Type B pancreatic cell (in vitro differentiated cells): ENCODE measurements at regions not wholly inside any gene's neighbourhood (a gene's known extent, or its start where the extent isn't known, plus 50 kb on each side); places are given as distances from the start of the nearest gene placed in this dataset.
"Not testable (repeated sequence)": the region's sequence is repeated elsewhere in the genome, so short reads cannot be mapped to it uniquely, and the experiment has no call there.

Experiments used
- DNase-seq: peaks from one replicate; pipeline ENCODE4 v3.0.0; 2021; ENCODE audit warnings: mixed read lengths; ENCODE audit not compliant: unreplicated experiment; ENCODE audit errors: extremely low spot score
- H3K27ac Mint-ChIP-seq: 2 replicates; pipeline ENCODE4 v1.8.0; 2021; ENCODE audit warnings: mild to moderate bottlenecking, mixed read lengths
- H3K27me3 Mint-ChIP-seq: 2 replicates; pipeline ENCODE4 v1.8.0; 2021; ENCODE audit warnings: mixed read lengths
- H3K36me3 Mint-ChIP-seq: 2 replicates; pipeline ENCODE4 v1.8.0; 2021; ENCODE audit warnings: mixed read lengths
- H3K4me1 Mint-ChIP-seq: one replicate; pipeline ENCODE4 v1.8.0; 2021; ENCODE audit warnings: mixed read lengths; ENCODE audit not compliant: unreplicated experiment
- H3K4me3 Mint-ChIP-seq: 2 replicates; pipeline ENCODE4 v1.8.0; 2021; ENCODE audit warnings: mild to moderate bottlenecking, mixed read lengths
- H3K9me3 Mint-ChIP-seq: 2 replicates; pipeline ENCODE4 v1.8.0; 2021; ENCODE audit warnings: mixed read lengths
- TF ChIP-seq, protein P1 (sequence below): fragments of 200-600 bp; sonication (generic); conservative IDR thresholded peaks from 2 replicates; pipeline ENCODE4 v1.5.0; 2021; ENCODE audit warnings: antibody characterized with exemption, mild to moderate bottlenecking

DNA sequence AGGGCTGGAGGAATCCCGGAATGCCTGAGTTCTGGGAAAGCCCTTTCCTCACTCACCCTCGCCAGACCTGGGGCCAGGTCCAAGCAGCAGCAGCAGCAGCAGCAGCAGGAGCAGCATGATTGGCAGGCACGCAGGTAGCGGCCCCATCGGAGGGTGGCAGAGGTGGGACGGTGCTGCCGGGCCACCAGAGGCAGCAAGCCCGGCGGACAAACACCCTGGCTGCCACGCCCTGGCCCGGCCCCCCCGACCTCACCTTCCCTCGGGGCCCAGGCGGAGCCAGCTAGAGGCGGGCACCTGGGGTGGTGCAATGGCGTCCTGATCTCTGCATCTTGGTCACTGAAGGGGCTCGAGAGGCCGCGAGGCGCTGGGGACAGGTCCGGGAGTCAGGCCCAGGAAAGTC is 122.4 kb downstream of the LAT start:
- no peaks in the 10 kb centered on the region for H3K36me3 Mint-ChIP-seq
- no peak for DNase-seq
- TF ChIP-seq, protein P1, sequence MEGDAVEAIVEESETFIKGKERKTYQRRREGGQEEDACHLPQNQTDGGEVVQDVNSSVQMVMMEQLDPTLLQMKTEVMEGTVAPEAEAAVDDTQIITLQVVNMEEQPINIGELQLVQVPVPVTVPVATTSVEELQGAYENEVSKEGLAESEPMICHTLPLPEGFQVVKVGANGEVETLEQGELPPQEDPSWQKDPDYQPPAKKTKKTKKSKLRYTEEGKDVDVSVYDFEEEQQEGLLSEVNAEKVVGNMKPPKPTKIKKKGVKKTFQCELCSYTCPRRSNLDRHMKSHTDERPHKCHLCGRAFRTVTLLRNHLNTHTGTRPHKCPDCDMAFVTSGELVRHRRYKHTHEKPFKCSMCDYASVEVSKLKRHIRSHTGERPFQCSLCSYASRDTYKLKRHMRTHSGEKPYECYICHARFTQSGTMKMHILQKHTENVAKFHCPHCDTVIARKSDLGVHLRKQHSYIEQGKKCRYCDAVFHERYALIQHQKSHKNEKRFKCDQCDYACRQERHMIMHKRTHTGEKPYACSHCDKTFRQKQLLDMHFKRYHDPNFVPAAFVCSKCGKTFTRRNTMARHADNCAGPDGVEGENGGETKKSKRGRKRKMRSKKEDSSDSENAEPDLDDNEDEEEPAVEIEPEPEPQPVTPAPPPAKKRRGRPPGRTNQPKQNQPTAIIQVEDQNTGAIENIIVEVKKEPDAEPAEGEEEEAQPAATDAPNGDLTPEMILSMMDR: no peak
- H3K27ac Mint-ChIP-seq: no peak overlapping the region
- no peaks in the 10 kb centered on the region for H3K9me3 Mint-ChIP-seq
- H3K27me3 Mint-ChIP-seq: peaks cover 40% of the 10 kb centered on the region
- H3K4me3 Mint-ChIP-seq: no peak overlapping the region
- no peaks in the 10 kb centered on the region for H3K4me1 Mint-ChIP-seq

- not testable (repeated sequence) for H3K9me3 Mint-ChIP-seq, H3K4me3 Mint-ChIP-seq, H3K4me1 Mint-ChIP-seq, H3K36me3 Mint-ChIP-seq, H3K27ac Mint-ChIP-seq, DNase-seq
- peaks cover 33% of the 10 kb centered on the region for H3K27me3 Mint-ChIP-seq
These were observed 121.5 kb downstream of the LAT start for GRCh38 chr16:29106259-29106908.

DNA sequence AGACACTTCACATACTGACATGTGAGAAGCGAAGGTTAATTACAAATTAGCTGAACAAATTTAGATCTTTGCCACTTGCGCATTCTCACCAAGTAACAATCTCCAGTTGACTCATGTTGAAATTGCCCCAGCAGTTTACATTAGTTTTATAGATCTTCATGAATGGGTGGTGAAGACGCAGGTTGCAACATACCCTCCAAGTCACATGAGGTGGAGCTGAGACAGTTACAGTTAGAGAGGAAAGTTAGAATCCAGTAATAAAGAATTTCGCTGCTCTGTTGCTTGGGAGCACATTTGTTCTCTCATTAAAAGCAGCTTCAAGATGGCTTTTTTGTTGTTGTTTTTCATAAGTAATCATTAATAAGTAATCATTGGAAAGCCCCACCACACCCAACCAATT is 119.7 kb downstream of the LAT start:
- H3K36me3 Mint-ChIP-seq, H3K4me1 Mint-ChIP-seq, DNase-seq, H3K4me3 Mint-ChIP-seq, H3K27ac Mint-ChIP-seq, H3K9me3 Mint-ChIP-seq: not testable (repeated sequence)
- peaks cover 21% of the 10 kb centered on the region for H3K27me3 Mint-ChIP-seq

GRCh38 chr16:29097965-29098364 is 113.1 kb downstream of the LAT start:
- not testable (repeated sequence) for H3K27me3 Mint-ChIP-seq, H3K4me3 Mint-ChIP-seq, H3K9me3 Mint-ChIP-seq, H3K27ac Mint-ChIP-seq, H3K4me1 Mint-ChIP-seq, H3K36me3 Mint-ChIP-seq, DNase-seq

DNA sequence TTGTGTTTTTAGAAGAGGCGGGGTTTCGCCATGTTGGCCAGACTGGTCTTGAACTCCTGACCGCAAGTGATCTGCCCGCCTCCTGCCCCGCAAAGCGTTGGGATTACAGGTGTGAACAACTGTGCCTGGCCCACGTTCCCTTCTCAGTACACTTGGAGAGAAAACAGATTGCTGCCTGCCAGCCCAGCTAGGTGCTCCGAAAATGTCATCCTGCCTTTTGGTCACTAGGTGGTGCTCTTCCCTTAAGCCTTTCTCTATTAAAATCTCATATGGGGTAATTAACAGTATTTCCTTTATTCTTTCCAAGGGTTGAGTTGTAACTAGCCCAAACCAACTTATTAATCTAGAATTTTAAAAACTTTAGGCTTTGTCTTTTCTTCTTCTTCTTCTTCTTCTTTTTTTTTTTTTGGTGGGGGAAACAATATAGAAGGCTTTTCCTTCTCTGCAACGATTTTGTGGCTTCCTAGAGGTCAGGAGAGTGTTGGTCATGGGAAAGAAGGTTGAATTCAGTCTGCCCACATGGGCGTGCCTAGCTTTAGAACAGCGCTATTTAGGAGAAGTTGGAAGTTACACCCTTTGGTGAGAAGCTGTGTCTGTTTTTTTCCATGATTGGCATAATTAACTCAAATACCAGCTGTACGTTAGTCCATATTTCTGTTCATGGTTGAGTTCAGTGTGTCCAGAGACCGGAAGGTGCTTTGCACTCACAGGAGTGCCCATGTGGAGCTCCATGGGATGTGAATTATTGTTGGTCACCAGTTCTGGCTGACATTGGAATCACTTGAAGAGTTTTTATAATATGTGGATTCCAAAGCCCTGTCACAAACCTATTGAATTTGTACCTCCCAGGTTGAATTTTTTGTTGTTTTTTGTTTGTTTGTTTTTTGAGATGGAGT is 110.1 kb downstream of the LAT start:
- not testable (repeated sequence) for H3K9me3 Mint-ChIP-seq, H3K36me3 Mint-ChIP-seq, H3K4me1 Mint-ChIP-seq, H3K4me3 Mint-ChIP-seq, H3K27ac Mint-ChIP-seq, DNase-seq, H3K27me3 Mint-ChIP-seq
- TF ChIP-seq, protein P1: peak; percentile 67

DNA sequence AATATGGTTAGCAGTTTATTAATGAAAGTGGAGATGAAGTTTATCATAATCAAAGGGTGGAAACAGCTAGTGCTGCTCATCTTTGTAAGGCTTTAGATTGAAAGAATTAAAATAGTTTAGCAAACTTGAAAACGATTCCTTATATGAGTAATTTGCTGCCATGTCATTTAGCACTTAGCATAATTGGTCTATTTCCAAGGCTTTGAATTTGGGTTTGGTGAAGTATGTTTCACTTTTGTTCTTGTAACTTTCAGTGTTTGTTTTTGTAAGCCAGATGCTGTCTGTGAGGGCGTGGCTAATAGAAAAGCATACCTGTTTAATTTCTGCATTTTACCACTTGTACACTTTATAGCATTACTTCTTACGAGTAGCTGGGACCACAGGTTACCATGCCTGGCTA is 109.5 kb downstream of the LAT start:
- not testable (repeated sequence) for H3K27ac Mint-ChIP-seq, H3K4me1 Mint-ChIP-seq, H3K9me3 Mint-ChIP-seq, H3K4me3 Mint-ChIP-seq, DNase-seq, H3K36me3 Mint-ChIP-seq, H3K27me3 Mint-ChIP-seq

- H3K4me3 Mint-ChIP-seq, H3K4me1 Mint-ChIP-seq: not testable (repeated sequence)
These were observed 104.8 kb downstream of the LAT start for GRCh38 chr16:29089679-29090078.

DNA sequence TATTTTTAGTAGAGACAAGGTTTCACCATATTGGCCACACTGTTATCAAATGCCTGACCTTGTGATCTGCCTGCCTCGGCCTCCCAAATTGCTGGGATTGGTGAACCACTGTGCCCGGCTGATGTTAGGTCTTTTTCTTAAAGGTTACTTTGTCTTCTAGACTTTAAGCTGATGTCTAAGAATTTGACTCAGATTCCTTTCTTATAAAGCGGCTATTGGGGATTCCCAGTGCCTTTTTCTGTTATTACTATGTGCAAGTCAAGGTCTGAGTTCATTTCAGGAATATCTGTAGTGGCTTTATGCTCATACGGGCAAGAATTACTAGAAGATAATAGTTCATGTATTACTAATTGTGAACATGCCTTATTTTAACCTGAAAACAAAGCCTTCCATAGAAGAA is 102.8 kb downstream of the LAT start:
- H3K27ac Mint-ChIP-seq, DNase-seq, H3K36me3 Mint-ChIP-seq, H3K4me3 Mint-ChIP-seq, H3K9me3 Mint-ChIP-seq, H3K4me1 Mint-ChIP-seq: not testable (repeated sequence)
- peaks cover 13% of the 10 kb centered on the region for H3K27me3 Mint-ChIP-seq

More at GRCh38 chr16:29089679-29090078, 104.8 kb downstream of the LAT start:
- not testable (repeated sequence) for H3K36me3 Mint-ChIP-seq, DNase-seq, H3K9me3 Mint-ChIP-seq, H3K27ac Mint-ChIP-seq, H3K27me3 Mint-ChIP-seq

GRCh38 chr16:29081829-29082639 is 97.2 kb downstream of the LAT start:
- DNase-seq, H3K36me3 Mint-ChIP-seq, H3K9me3 Mint-ChIP-seq, H3K4me1 Mint-ChIP-seq, H3K27ac Mint-ChIP-seq: not testable (repeated sequence)
- Mint-ChIP-seq H3K4me3 (peak overlapping the region; percentile 83), H3K27me3 (peaks cover 16% of the 10 kb centered on the region)

GRCh38 chr16:29074554-29075402 is 89.9 kb downstream of the LAT start:
- not testable (repeated sequence) for H3K4me3 Mint-ChIP-seq, H3K27me3 Mint-ChIP-seq, H3K27ac Mint-ChIP-seq, DNase-seq, H3K36me3 Mint-ChIP-seq, H3K9me3 Mint-ChIP-seq, H3K4me1 Mint-ChIP-seq

- not testable (repeated sequence) for H3K27me3 Mint-ChIP-seq, H3K36me3 Mint-ChIP-seq, H3K4me1 Mint-ChIP-seq, H3K9me3 Mint-ChIP-seq, H3K4me3 Mint-ChIP-seq, DNase-seq, H3K27ac Mint-ChIP-seq
These were observed 77.4 kb downstream of the LAT start for GRCh38 chr16:29062235-29062634.
